RWPE2 (cell line): ENCODE measurements at regions not wholly inside any gene's neighbourhood (a gene's known extent, or its start where the extent isn't known, plus 50 kb on each side); places are given as distances from the start of the nearest gene placed in this dataset.
A peak's percentile ranks its signal among the peaks of the same experiment; 100 is the strongest.
"Not testable (repeated sequence)": the region's sequence is repeated elsewhere in the genome, so short reads cannot be mapped to it uniquely, and the experiment has no call there.

Experiments
- ATAC-seq: fragments of 200-7000 bp; cut with Tn5 transposase; 3 replicates; pipeline ENCODE4 v1.9.1; 2021; ENCODE audit warnings: low read depth
- DNase-seq: peaks from one replicate; pipeline ENCODE4 v3.0.0-alpha.2; 2020; ENCODE audit warnings: low spot score
- H3K27ac ChIP-seq: fragments of 450-650 bp; 2 replicates; pipeline ENCODE4 v1.5.1; 2017; ENCODE audit warnings: mild to moderate bottlenecking; ENCODE audit not compliant: poor library complexity, severe bottlenecking
- H3K27me3 ChIP-seq: fragments of 250-450 bp; sonication (Bioruptor Pico); 2 replicates; pipeline ENCODE4 v1.5.1; 2021; ENCODE audit warnings: mild to moderate bottlenecking, moderate library complexity; ENCODE audit not compliant: insufficient read depth, poor library complexity, severe bottlenecking
- H3K36me3 ChIP-seq: fragments of 250-450 bp; sonication (Bioruptor Pico); 2 replicates; pipeline ENCODE4 v1.5.1; 2020; ENCODE audit warnings: low read depth, mild to moderate bottlenecking, moderate library complexity
- H3K4me1 ChIP-seq: fragments of 250-450 bp; sonication (Bioruptor Pico); 2 replicates; pipeline ENCODE4 v1.5.1; 2021; ENCODE audit warnings: mild to moderate bottlenecking, moderate library complexity; ENCODE audit not compliant: insufficient read depth, poor library complexity, severe bottlenecking
- H3K4me3 ChIP-seq: fragments of 250-450 bp; sonication (Bioruptor Pico); 2 replicates; pipeline ENCODE4 v1.5.1; 2021; ENCODE audit warnings: mild to moderate bottlenecking, moderate library complexity; ENCODE audit not compliant: severe bottlenecking
- H3K9me3 ChIP-seq: fragments of 250-450 bp; sonication (Bioruptor Pico); 2 replicates; pipeline ENCODE4 v1.5.1; 2021; ENCODE audit warnings: mild to moderate bottlenecking, moderate library complexity; ENCODE audit not compliant: severe bottlenecking

- H3K36me3 ChIP-seq, H3K27me3 ChIP-seq, H3K4me1 ChIP-seq, DNase-seq, ATAC-seq, H3K9me3 ChIP-seq, H3K4me3 ChIP-seq, H3K27ac ChIP-seq: not testable (repeated sequence)
Observed at GRCh38 chr21:6561578-6561977, 3959.8 kb upstream of the TPTE start.

GRCh38 chr21:6564543-6565166 is 3956.7 kb upstream of the TPTE start:
- not testable (repeated sequence) for H3K27me3 ChIP-seq, H3K36me3 ChIP-seq, DNase-seq, H3K4me3 ChIP-seq, H3K27ac ChIP-seq, H3K9me3 ChIP-seq, H3K4me1 ChIP-seq
- ATAC-seq, result peak; percentile 40

- H3K4me1 ChIP-seq, H3K36me3 ChIP-seq, H3K27me3 ChIP-seq, H3K27ac ChIP-seq, H3K4me3 ChIP-seq, H3K9me3 ChIP-seq: not testable (repeated sequence)
- peak; percentile 10 for DNase-seq
- peak; percentile 30; the same call in 2 of the 3 replicates for ATAC-seq
Observed at GRCh38 chr21:6565190-6566094, 3955.9 kb upstream of the TPTE start.

GRCh38 chr21:6567542-6567941 is 3953.8 kb upstream of the TPTE start:
- not testable (repeated sequence) for H3K27ac ChIP-seq, H3K36me3 ChIP-seq, H3K4me1 ChIP-seq, ATAC-seq, H3K27me3 ChIP-seq, H3K9me3 ChIP-seq, H3K4me3 ChIP-seq
- DNase-seq, result peak; percentile 15

GRCh38 chr21:6569152-6569551 is 3952.2 kb upstream of the TPTE start:
- not testable (repeated sequence) for H3K27me3 ChIP-seq, H3K27ac ChIP-seq, H3K4me3 ChIP-seq, H3K9me3 ChIP-seq, H3K4me1 ChIP-seq, DNase-seq, H3K36me3 ChIP-seq
- ATAC-seq, result peak; percentile 59; the same call in 2 of the 3 replicates

GRCh38 chr21:6569587-6570392 is 3951.6 kb upstream of the TPTE start:
- not testable (repeated sequence) for H3K36me3 ChIP-seq, DNase-seq, H3K4me1 ChIP-seq, H3K9me3 ChIP-seq, H3K27me3 ChIP-seq, H3K27ac ChIP-seq, H3K4me3 ChIP-seq
- ATAC-seq, result peak; percentile 44

GRCh38 chr21:6570700-6571368 is 3950.5 kb upstream of the TPTE start:
- H3K4me1 ChIP-seq, H3K4me3 ChIP-seq, ATAC-seq, H3K36me3 ChIP-seq, H3K27me3 ChIP-seq, H3K27ac ChIP-seq, DNase-seq, H3K9me3 ChIP-seq: not testable (repeated sequence)

- not testable (repeated sequence) for ATAC-seq, H3K27ac ChIP-seq, H3K36me3 ChIP-seq, H3K4me3 ChIP-seq, H3K4me1 ChIP-seq, DNase-seq, H3K9me3 ChIP-seq, H3K27me3 ChIP-seq
Observed at GRCh38 chr21:6573576-6573975, 3947.8 kb upstream of the TPTE start.

GRCh38 chr21:6579801-6580200 is 3941.6 kb upstream of the TPTE start:
- ATAC-seq, DNase-seq, H3K27me3 ChIP-seq, H3K4me3 ChIP-seq, H3K27ac ChIP-seq, H3K9me3 ChIP-seq, H3K4me1 ChIP-seq, H3K36me3 ChIP-seq: not testable (repeated sequence)
